Mesendoderm (in vitro differentiated cells): ENCODE measurements at regions not wholly inside any gene's neighbourhood (a gene's known extent, or its start where the extent isn't known, plus 50 kb on each side); places are given as distances from the start of the nearest gene placed in this dataset.
"Not testable (repeated sequence)": the region's sequence is repeated elsewhere in the genome, so short reads cannot be mapped to it uniquely, and the experiment has no call there.

ENCODE experiments used
- DNase-seq: peaks from one replicate; pipeline ENCODE4 v3.0.0; 2013
- H2AK5ac ChIP-seq: 2 replicates; pipeline ENCODE4 v1.6.1; 2013; ENCODE audit warnings: low read length, inconsistent platforms
- H2BK120ac ChIP-seq: 2 replicates; pipeline ENCODE4 v1.6.1; 2013; ENCODE audit warnings: low read depth, mild to moderate bottlenecking, low read length, moderate library complexity, mixed read lengths
- H2BK15ac ChIP-seq: replicated peaks from 2 replicates; pipeline ENCODE4 v1.6.1; 2013; ENCODE audit warnings: low read depth, mild to moderate bottlenecking, moderate library complexity
- H2BK5ac ChIP-seq: 2 replicates; pipeline ENCODE4 v1.6.1; 2013; ENCODE audit warnings: low read length, inconsistent platforms
- H3K18ac ChIP-seq: 2 replicates; pipeline ENCODE4 v1.6.1; 2013; ENCODE audit warnings: mild to moderate bottlenecking, low read length, mixed read lengths
- H3K23ac ChIP-seq: one replicate; pipeline ENCODE4 v1.6.1; 2013; ENCODE audit warnings: low read length
- H3K27ac ChIP-seq: 2 replicates; pipeline ENCODE4 v1.5.1; 2013; ENCODE audit warnings: low read depth, mild to moderate bottlenecking, inconsistent platforms, low read length, moderate library complexity
- H3K27me3 ChIP-seq: 2 replicates; pipeline ENCODE4 v1.6.1; 2013; ENCODE audit warnings: low read length, control low read depth, mild to moderate bottlenecking, inconsistent platforms; ENCODE audit not compliant: insufficient read depth, poor library complexity
- H3K36me3 ChIP-seq: 2 replicates; pipeline ENCODE4 v1.6.1; 2013; ENCODE audit warnings: low read length, inconsistent platforms; ENCODE audit not compliant: control insufficient read depth, insufficient read depth
- H3K4ac ChIP-seq: one replicate; pipeline ENCODE4 v1.6.1; 2013; ENCODE audit warnings: low read depth, mild to moderate bottlenecking, low read length, moderate library complexity
- H3K4me1 ChIP-seq: 2 replicates; pipeline ENCODE4 v1.6.1; 2013; ENCODE audit warnings: low read depth, low read length, inconsistent platforms; ENCODE audit not compliant: control insufficient read depth
- H3K4me2 ChIP-seq: 2 replicates; pipeline ENCODE4 v1.6.1; 2013; ENCODE audit warnings: low read length
- H3K4me3 ChIP-seq: 2 replicates; pipeline ENCODE4 v1.5.1; 2013; ENCODE audit warnings: mild to moderate bottlenecking, low read length
- H3K56ac ChIP-seq: one replicate; pipeline ENCODE4 v1.6.1; 2013; ENCODE audit warnings: low read length
- H3K79me1 ChIP-seq: 2 replicates; pipeline ENCODE4 v1.6.1; 2013; ENCODE audit warnings: low read length, inconsistent platforms
- H3K79me2 ChIP-seq: 2 replicates; pipeline ENCODE4 v1.6.1; 2013; ENCODE audit warnings: mild to moderate bottlenecking, low read length; ENCODE audit not compliant: control insufficient read depth, insufficient read depth
- H3K9ac ChIP-seq: 2 replicates; pipeline ENCODE4 v1.6.1; 2013; ENCODE audit warnings: low read length, inconsistent platforms
- H4K5ac ChIP-seq: one replicate; pipeline ENCODE4 v1.6.1; 2013; ENCODE audit warnings: low read length
- H4K8ac ChIP-seq: one replicate; pipeline ENCODE4 v1.6.1; 2013; ENCODE audit warnings: low read depth, mild to moderate bottlenecking, control low read depth, low read length, moderate library complexity
- WGBS: extraction: QIAGEN DNeasy Blood & Tissue Kit; methylation state at CpG from one replicate; pipeline ENCODE4 v1.1.7; 2013; ENCODE audit warnings: low lambda C conversion rate, missing lambda C conversion rate; ENCODE audit not compliant: insufficient coverage; ENCODE audit errors: extremely low coverage; 5-methylcytosine and 5-hydroxymethylcytosine counted together

GRCh38 chr5:74441616-74442015 is 198.9 kb downstream of the ENC1 start:
- Histone ChIP-seq H2AK5ac (no peak overlapping the region), H3K4ac (no peak overlapping the region), H3K4me2 (no peak overlapping the region), H3K36me3 (no peaks in the 10 kb centered on the region), H3K18ac (no peak overlapping the region), H3K79me1 (no peaks in the 10 kb centered on the region), H3K56ac (no peak overlapping the region), H4K8ac (no peak overlapping the region), H2BK5ac (no peak overlapping the region), H3K27ac (no peak overlapping the region), H2BK15ac (no peak overlapping the region), H3K23ac (no peak overlapping the region), H4K5ac (no peak overlapping the region), H3K4me1 (no peaks in the 10 kb centered on the region), H3K27me3 (no peaks in the 10 kb centered on the region), H2BK120ac (no peak overlapping the region), H3K79me2 (no peaks in the 10 kb centered on the region), H3K4me3 (no peak overlapping the region), H3K9ac (no peak overlapping the region)
- WGBS = no CpG with 5 or more reads among the region's 5 CpGs
- no peak for DNase-seq

DNA sequence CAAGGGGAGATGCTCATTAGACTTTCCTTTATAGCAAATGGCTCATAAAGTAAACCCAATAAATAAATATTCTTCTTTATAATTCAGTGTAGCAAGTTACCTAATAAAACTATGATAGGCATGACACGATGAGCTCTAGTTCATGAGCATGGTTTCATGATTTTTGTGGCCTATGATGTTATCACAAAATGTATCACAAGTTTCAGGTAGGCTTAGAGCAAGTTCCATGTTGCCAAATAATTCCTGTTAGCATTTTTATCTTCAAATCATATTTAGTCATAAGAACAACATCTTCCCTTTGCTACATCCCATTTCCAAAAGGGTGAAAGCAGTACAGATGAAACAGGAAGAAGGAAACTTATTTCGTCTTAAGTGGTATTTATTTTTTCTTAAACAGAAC is 200.2 kb downstream of the ENC1 start:
- Histone ChIP-seq H3K18ac (no peak overlapping the region), H3K36me3 (no peaks in the 10 kb centered on the region), H3K27ac (no peak overlapping the region), H3K79me1 (no peaks in the 10 kb centered on the region), H3K9ac (no peak overlapping the region), H3K4ac (no peak overlapping the region), H3K79me2 (no peaks in the 10 kb centered on the region), H3K4me2 (no peak overlapping the region), H4K5ac (no peak overlapping the region), H2BK15ac (peak overlapping the region; percentile 2), H4K8ac (no peak overlapping the region), H2BK120ac (no peak overlapping the region), H2AK5ac (no peak overlapping the region), H3K4me3 (no peak overlapping the region), H3K27me3 (no peaks in the 10 kb centered on the region), H3K23ac (no peak overlapping the region), H3K4me1 (no peaks in the 10 kb centered on the region), H3K56ac (no peak overlapping the region), H2BK5ac (no peak overlapping the region)
- WGBS = no CpG with 5 or more reads among the region's 2 CpGs
- DNase-seq = no peak

GRCh38 chr5:74437870-74438269 is 202.7 kb downstream of the ENC1 start:
- H3K23ac ChIP-seq, H2BK15ac ChIP-seq, H3K27ac ChIP-seq, H2AK5ac ChIP-seq, H3K4me2 ChIP-seq, H3K4ac ChIP-seq, H4K8ac ChIP-seq, H3K36me3 ChIP-seq, H2BK120ac ChIP-seq, H3K4me3 ChIP-seq, H3K27me3 ChIP-seq, H4K5ac ChIP-seq, DNase-seq, H3K18ac ChIP-seq, H3K79me1 ChIP-seq, H3K56ac ChIP-seq, H2BK5ac ChIP-seq, H3K9ac ChIP-seq, H3K79me2 ChIP-seq: not testable (repeated sequence)
- H3K4me1 ChIP-seq = peaks cover 11% of the 10 kb centered on the region
- no CpG with 5 or more reads among the region's 2 CpGs for WGBS

GRCh38 chr5:74433896-74434829 is 206.4 kb downstream of the ENC1 start:
- DNase-seq = peak; percentile 62
- H3K27ac ChIP-seq = no peak overlapping the region
- no CpG with 5 or more reads among the region's 9 CpGs for WGBS

DNA sequence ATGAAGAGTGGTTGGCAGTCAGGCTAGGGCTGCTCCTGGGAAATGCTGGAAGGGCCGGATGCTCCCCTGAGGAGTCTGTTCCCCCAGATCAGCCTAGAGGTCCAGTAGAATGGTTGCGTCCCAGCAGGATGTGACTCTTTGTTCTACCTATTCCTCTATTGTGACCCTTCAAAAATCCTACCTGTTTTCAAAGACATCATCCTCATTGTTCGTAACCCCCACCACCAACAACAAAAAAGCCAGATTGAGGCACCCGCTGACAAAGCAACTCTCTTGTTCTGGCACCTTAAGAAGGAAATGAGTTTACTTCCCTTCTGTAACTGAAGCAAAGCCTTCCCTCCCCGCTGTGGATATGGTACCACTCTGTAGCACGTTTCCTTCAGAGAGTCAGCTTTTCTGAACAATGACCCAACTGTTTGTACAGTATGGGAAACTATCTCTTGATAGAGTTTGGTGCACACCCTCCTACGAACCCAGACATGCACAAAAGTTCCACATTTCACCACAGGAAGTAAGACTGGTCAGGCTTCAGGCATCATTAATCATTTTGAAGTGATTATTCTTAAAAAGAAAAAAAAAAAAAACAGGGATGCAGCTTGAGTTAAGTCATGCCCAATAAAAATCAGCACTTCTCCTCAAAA is 207.2 kb downstream of the ENC1 start:
- Histone ChIP-seq H3K18ac (no peak overlapping the region), H3K27ac (no peak overlapping the region), H2BK5ac (no peak overlapping the region), H4K5ac (no peak overlapping the region), H3K4me1 (peaks cover 11% of the 10 kb centered on the region), H3K79me2 (no peaks in the 10 kb centered on the region), H3K56ac (no peak overlapping the region), H2AK5ac (no peak overlapping the region), H4K8ac (no peak overlapping the region), H2BK120ac (no peak overlapping the region), H3K4ac (peak overlapping the region; percentile 17), H2BK15ac (no peak overlapping the region), H3K79me1 (no peaks in the 10 kb centered on the region), H3K9ac (no peak overlapping the region), H3K23ac (no peak overlapping the region), H3K4me3 (no peak overlapping the region), H3K27me3 (no peaks in the 10 kb centered on the region), H3K4me2 (no peak overlapping the region), H3K36me3 (no peaks in the 10 kb centered on the region)
- WGBS = no CpG with 5 or more reads among the region's 7 CpGs
- peak; percentile 31 for DNase-seq

More at GRCh38 chr5:74433896-74434829, 206.4 kb downstream of the ENC1 start:
- Histone ChIP-seq H2BK5ac (peak overlapping the region; percentile 20), H3K4ac (no peak overlapping the region), H3K9ac (no peak overlapping the region), H3K56ac (no peak overlapping the region), H3K4me3 (no peak overlapping the region), H3K4me1 (peaks cover 11% of the 10 kb centered on the region), H2BK15ac (no peak overlapping the region), H4K8ac (no peak overlapping the region), H3K79me1 (no peaks in the 10 kb centered on the region), H3K18ac (no peak overlapping the region), H3K79me2 (no peaks in the 10 kb centered on the region), H3K36me3 (no peaks in the 10 kb centered on the region), H3K4me2 (no peak overlapping the region), H3K23ac (no peak overlapping the region), H2AK5ac (no peak overlapping the region), H4K5ac (no peak overlapping the region), H2BK120ac (no peak overlapping the region), H3K27me3 (no peaks in the 10 kb centered on the region)
